Choroid plexus epithelial cell (primary cell): ENCODE measurements at regions not wholly inside any gene's neighbourhood (a gene's known extent, or its start where the extent isn't known, plus 50 kb on each side); places are given as distances from the start of the nearest gene placed in this dataset.
"Not testable (repeated sequence)": the region's sequence is repeated elsewhere in the genome, so short reads cannot be mapped to it uniquely, and the experiment has no call there.

Experiments
- DNase-seq: peaks from one replicate; pipeline ENCODE4 v3.0.0-alpha.2; 2010; ENCODE audit warnings: low read depth
- H3K4me3 ChIP-seq: 2 replicates; pipeline ENCODE4 v1.5.1; 2011; ENCODE audit warnings: low read depth, mild to moderate bottlenecking, control low read depth, low read length, moderate library complexity
- TF ChIP-seq, protein P1 (sequence below): conservative IDR thresholded peaks from 2 replicates; pipeline ENCODE4 v1.5.1; 2011; ENCODE audit warnings: low read depth, mild to moderate bottlenecking, control low read depth, inconsistent platforms, low read length, moderate library complexity

GRCh38 chr15:66885281-66885915 lies 180.0 kb upstream of the SMAD3 start:
- DNase-seq, result no peak
- H3K4me3 ChIP-seq, result no peak overlapping the region
- TF ChIP-seq, protein P1, sequence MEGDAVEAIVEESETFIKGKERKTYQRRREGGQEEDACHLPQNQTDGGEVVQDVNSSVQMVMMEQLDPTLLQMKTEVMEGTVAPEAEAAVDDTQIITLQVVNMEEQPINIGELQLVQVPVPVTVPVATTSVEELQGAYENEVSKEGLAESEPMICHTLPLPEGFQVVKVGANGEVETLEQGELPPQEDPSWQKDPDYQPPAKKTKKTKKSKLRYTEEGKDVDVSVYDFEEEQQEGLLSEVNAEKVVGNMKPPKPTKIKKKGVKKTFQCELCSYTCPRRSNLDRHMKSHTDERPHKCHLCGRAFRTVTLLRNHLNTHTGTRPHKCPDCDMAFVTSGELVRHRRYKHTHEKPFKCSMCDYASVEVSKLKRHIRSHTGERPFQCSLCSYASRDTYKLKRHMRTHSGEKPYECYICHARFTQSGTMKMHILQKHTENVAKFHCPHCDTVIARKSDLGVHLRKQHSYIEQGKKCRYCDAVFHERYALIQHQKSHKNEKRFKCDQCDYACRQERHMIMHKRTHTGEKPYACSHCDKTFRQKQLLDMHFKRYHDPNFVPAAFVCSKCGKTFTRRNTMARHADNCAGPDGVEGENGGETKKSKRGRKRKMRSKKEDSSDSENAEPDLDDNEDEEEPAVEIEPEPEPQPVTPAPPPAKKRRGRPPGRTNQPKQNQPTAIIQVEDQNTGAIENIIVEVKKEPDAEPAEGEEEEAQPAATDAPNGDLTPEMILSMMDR, result no peak

GRCh38 chr15:66886241-66886675 lies 179.1 kb upstream of the SMAD3 start:
- DNase-seq, result no peak
- TF ChIP-seq, protein P1, result no peak
- H3K4me3 ChIP-seq, result no peak overlapping the region

GRCh38 chr15:66886686-66887273 lies 178.6 kb upstream of the SMAD3 start:
- TF ChIP-seq, protein P1, result no peak
- no peak overlapping the region for H3K4me3 ChIP-seq
- DNase-seq, result no peak

- H3K4me3 ChIP-seq, DNase-seq: not testable (repeated sequence)
These were observed 176.1 kb upstream of the SMAD3 start for GRCh38 chr15:66889298-66889697.

DNA sequence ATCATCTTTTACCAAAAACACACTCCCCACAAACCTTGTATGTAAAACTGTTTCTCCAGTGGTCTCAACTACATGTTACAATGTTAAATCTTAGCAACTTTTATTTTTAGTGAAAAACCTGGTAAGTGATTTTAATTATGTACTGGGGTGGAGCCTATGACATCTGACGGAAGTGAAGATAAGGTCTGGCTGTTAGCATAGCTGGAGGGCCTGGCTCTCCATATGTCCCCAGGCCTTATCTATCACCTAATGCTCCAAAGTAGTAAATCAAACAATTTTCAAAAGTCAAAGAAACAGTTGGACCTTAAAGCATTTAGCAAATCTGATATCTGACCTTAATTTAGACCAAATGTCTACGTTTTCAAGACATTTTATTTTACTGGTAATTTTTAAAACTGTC lies 173.6 kb upstream of the SMAD3 start:
- DNase-seq, result no peak
- TF ChIP-seq, protein P1, result no peak
- H3K4me3 ChIP-seq, result no peak overlapping the region

- no peak for DNase-seq
- TF ChIP-seq, protein P1, result no peak
- no peak overlapping the region for H3K4me3 ChIP-seq
These were observed 172.1 kb upstream of the SMAD3 start for GRCh38 chr15:66893294-66893693.

GRCh38 chr15:66894363-66894762 lies 171.0 kb upstream of the SMAD3 start:
- TF ChIP-seq, protein P1, result no peak
- H3K4me3 ChIP-seq, result no peak overlapping the region
- no peak for DNase-seq
